ENCODE measurements at regions not wholly inside any gene's neighbourhood (a gene's known extent, or its start where the extent isn't known, plus 50 kb on each side); places are given as distances from the start of the nearest gene placed in this dataset.
"Not testable (repeated sequence)": the region's sequence is repeated elsewhere in the genome, so short reads cannot be mapped to it uniquely, and the experiment has no call there.

GRCh38 chr13:44807449-44808034, 181.7 kb downstream of the NUFIP1 start:
- Histone ChIP-seq H3K9ac (ENCODE audit: low read depth in 1 of 3, low read length in 3 of 3) (no peak overlapping the region), H3K4me1 (ENCODE audit: control insufficient read depth in 3 of 3, insufficient read depth in 3 of 3, low read length in 3 of 3) (peaks cover 2 to 13% (median 7%) of the 10 kb centered on the region in 3 donors), H3K9me3 (ENCODE audit: control insufficient read depth in 3 of 3, low read length in 3 of 3) (no peaks in the 10 kb centered on the region), H3K36me3 (ENCODE audit: control insufficient read depth in 3 of 3, insufficient read depth in 3 of 3, low read length in 3 of 3) (no peaks in the 10 kb centered on the region), H3K27me3 (ENCODE audit: control insufficient read depth in 3 of 3, insufficient read depth in 3 of 3, low read length in 3 of 3) (no peaks in the 10 kb centered on the region), H3K27ac (ENCODE audit: low read depth, low read length) (no peak overlapping the region), H3K4me3 (ENCODE audit: low read length in 3 of 3) (no peak overlapping the region)

- Histone ChIP-seq H3K9me3 (ENCODE audit: control insufficient read depth in 3 of 3, low read length in 3 of 3) (no peaks in the 10 kb centered on the region), H3K27ac (ENCODE audit: low read depth, low read length) (no peak overlapping the region)
These were observed 182.4 kb downstream of the NUFIP1 start for GRCh38 chr13:44806826-44807225.

GRCh38 chr13:44805585-44805984, 183.7 kb downstream of the NUFIP1 start:
- Histone ChIP-seq H3K9ac (ENCODE audit: low read depth in 1 of 3, low read length in 3 of 3) (no peak overlapping the region), H3K36me3 (ENCODE audit: control insufficient read depth in 3 of 3, insufficient read depth in 3 of 3, low read length in 3 of 3) (no peaks in the 10 kb centered on the region), H3K4me3 (ENCODE audit: low read length in 3 of 3) (no peak overlapping the region), H3K4me1 (ENCODE audit: control insufficient read depth in 3 of 3, insufficient read depth in 3 of 3, low read length in 3 of 3) (peaks cover 2 to 12% (median 7%) of the 10 kb centered on the region in 3 donors), H3K27me3 (ENCODE audit: control insufficient read depth in 3 of 3, insufficient read depth in 3 of 3, low read length in 3 of 3) (no peaks in the 10 kb centered on the region), H3K9me3 (ENCODE audit: control insufficient read depth in 3 of 3, low read length in 3 of 3) (no peaks in the 10 kb centered on the region), H3K27ac (ENCODE audit: low read depth, low read length) (no peak overlapping the region)

More at GRCh38 chr13:44806826-44807225, 182.4 kb downstream of the NUFIP1 start:
- Histone ChIP-seq H3K4me1 (ENCODE audit: control insufficient read depth in 3 of 3, insufficient read depth in 3 of 3, low read length in 3 of 3) (peaks cover 2 to 12% (median 7%) of the 10 kb centered on the region in 3 donors), H3K36me3 (ENCODE audit: control insufficient read depth in 3 of 3, insufficient read depth in 3 of 3, low read length in 3 of 3) (no peaks in the 10 kb centered on the region), H3K9ac (ENCODE audit: low read depth in 1 of 3, low read length in 3 of 3) (no peak overlapping the region), H3K27me3 (ENCODE audit: control insufficient read depth in 3 of 3, insufficient read depth in 3 of 3, low read length in 3 of 3) (no peaks in the 10 kb centered on the region), H3K4me3 (ENCODE audit: low read length in 3 of 3) (no peak overlapping the region)

- H3K4me1 ChIP-seq (ENCODE audit: control insufficient read depth in 3 of 3, insufficient read depth in 3 of 3, low read length in 3 of 3): peaks cover 2 to 7% (median 6%) of the 10 kb centered on the region in 3 donors
- H3K27ac ChIP-seq (ENCODE audit: low read depth, low read length): no peak overlapping the region
- H3K36me3 ChIP-seq (ENCODE audit: control insufficient read depth in 3 of 3, insufficient read depth in 3 of 3, low read length in 3 of 3): no peaks in the 10 kb centered on the region
- H3K4me3 ChIP-seq (ENCODE audit: low read length in 3 of 3): no peak overlapping the region
- no peaks in the 10 kb centered on the region for H3K9me3 ChIP-seq (ENCODE audit: control insufficient read depth in 3 of 3, low read length in 3 of 3)
- H3K9ac ChIP-seq (ENCODE audit: low read depth in 1 of 3, low read length in 3 of 3): no peak overlapping the region
- no peaks in the 10 kb centered on the region for H3K27me3 ChIP-seq (ENCODE audit: control insufficient read depth in 3 of 3, insufficient read depth in 3 of 3, low read length in 3 of 3)
These were observed 185.9 kb downstream of the NUFIP1 start for GRCh38 chr13:44803390-44803789.

DNA sequence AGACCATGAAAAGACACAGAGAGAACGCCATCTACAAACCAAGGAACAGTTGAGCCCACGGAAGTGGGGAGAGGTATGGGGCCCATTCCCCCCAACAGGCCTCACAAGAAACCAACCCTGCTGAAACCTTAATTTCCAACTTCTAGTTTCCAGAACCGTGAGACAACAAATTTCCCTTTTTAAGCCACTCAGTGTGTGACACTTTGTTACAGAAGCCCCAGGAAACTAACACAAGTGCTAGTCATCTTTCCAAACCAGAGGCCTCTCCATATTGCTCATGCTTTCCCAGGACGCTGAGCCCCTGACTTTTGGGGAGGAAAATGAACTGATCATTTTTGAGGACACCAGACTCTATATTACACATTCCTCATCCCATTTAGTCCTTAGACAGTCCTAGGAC, 186.8 kb downstream of the NUFIP1 start:
- Histone ChIP-seq H3K4me1 (ENCODE audit: control insufficient read depth in 3 of 3, insufficient read depth in 3 of 3, low read length in 3 of 3) (peaks cover 2 to 7% (median 6%) of the 10 kb centered on the region in 3 donors), H3K4me3 (ENCODE audit: low read length in 3 of 3) (no peak overlapping the region), H3K27ac (ENCODE audit: low read depth, low read length) (no peak overlapping the region), H3K9me3 (ENCODE audit: control insufficient read depth in 3 of 3, low read length in 3 of 3) (no peaks in the 10 kb centered on the region), H3K36me3 (ENCODE audit: control insufficient read depth in 3 of 3, insufficient read depth in 3 of 3, low read length in 3 of 3) (no peaks in the 10 kb centered on the region), H3K9ac (ENCODE audit: low read depth in 1 of 3, low read length in 3 of 3) (no peak overlapping the region), H3K27me3 (ENCODE audit: control insufficient read depth in 3 of 3, insufficient read depth in 3 of 3, low read length in 3 of 3) (no peaks in the 10 kb centered on the region)

GRCh38 chr13:44801990-44802389, 187.3 kb downstream of the NUFIP1 start:
- no peak overlapping the region for H3K27ac ChIP-seq (ENCODE audit: low read depth, low read length)
- H3K27me3 ChIP-seq (ENCODE audit: control insufficient read depth in 3 of 3, insufficient read depth in 3 of 3, low read length in 3 of 3): no peaks in the 10 kb centered on the region
- H3K9ac ChIP-seq (ENCODE audit: low read depth in 1 of 3, low read length in 3 of 3): no peak overlapping the region
- peaks cover 2 to 7% (median 6%) of the 10 kb centered on the region in 3 donors for H3K4me1 ChIP-seq (ENCODE audit: control insufficient read depth in 3 of 3, insufficient read depth in 3 of 3, low read length in 3 of 3)
- H3K36me3 ChIP-seq (ENCODE audit: control insufficient read depth in 3 of 3, insufficient read depth in 3 of 3, low read length in 3 of 3): no peaks in the 10 kb centered on the region
- no peak overlapping the region for H3K4me3 ChIP-seq (ENCODE audit: low read length in 3 of 3)
- no peaks in the 10 kb centered on the region for H3K9me3 ChIP-seq (ENCODE audit: control insufficient read depth in 3 of 3, low read length in 3 of 3)

GRCh38 chr13:44800626-44801025, 188.6 kb downstream of the NUFIP1 start:
- H3K27ac ChIP-seq (ENCODE audit: low read depth, low read length): no peak overlapping the region
- H3K9ac ChIP-seq (ENCODE audit: low read depth in 1 of 3, low read length in 3 of 3): no peak overlapping the region
- H3K27me3 ChIP-seq (ENCODE audit: control insufficient read depth in 3 of 3, insufficient read depth in 3 of 3, low read length in 3 of 3): no peaks in the 10 kb centered on the region
- H3K4me1 ChIP-seq (ENCODE audit: control insufficient read depth in 3 of 3, insufficient read depth in 3 of 3, low read length in 3 of 3): no peaks in the 10 kb centered on the region
- no peaks in the 10 kb centered on the region for H3K36me3 ChIP-seq (ENCODE audit: control insufficient read depth in 3 of 3, insufficient read depth in 3 of 3, low read length in 3 of 3)
- H3K4me3 ChIP-seq (ENCODE audit: low read length in 3 of 3): no peak overlapping the region
- no peaks in the 10 kb centered on the region for H3K9me3 ChIP-seq (ENCODE audit: control insufficient read depth in 3 of 3, low read length in 3 of 3)

DNA sequence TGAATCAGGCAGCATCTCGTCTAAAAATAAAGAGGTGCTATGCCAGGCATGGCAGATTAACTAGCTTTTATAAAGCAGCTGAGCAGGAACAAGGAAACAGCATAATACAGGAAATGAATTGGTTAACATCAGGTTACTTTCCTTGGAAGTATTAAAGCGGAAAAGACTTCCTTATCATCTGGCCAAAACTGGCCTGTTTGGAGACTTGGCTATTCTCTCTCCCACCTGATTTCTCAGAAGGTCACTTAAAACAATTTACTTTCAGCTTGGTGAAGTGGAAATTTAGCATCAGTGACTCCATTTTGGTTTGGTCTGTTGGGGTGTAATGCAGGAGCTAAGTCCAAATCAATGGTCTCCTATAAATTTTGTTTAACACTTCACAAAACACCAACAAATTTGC, 191.6 kb downstream of the NUFIP1 start:
- H3K4me1 ChIP-seq (ENCODE audit: control insufficient read depth in 3 of 3, insufficient read depth in 3 of 3, low read length in 3 of 3): no peaks in the 10 kb centered on the region
- H3K9me3 ChIP-seq (ENCODE audit: control insufficient read depth in 3 of 3, low read length in 3 of 3): no peaks in the 10 kb centered on the region
- H3K36me3 ChIP-seq (ENCODE audit: control insufficient read depth in 3 of 3, insufficient read depth in 3 of 3, low read length in 3 of 3): no peaks in the 10 kb centered on the region
- no peak overlapping the region for H3K9ac ChIP-seq (ENCODE audit: low read depth in 1 of 3, low read length in 3 of 3)
- H3K4me3 ChIP-seq (ENCODE audit: low read length in 3 of 3): no peak overlapping the region
- H3K27me3 ChIP-seq (ENCODE audit: control insufficient read depth in 3 of 3, insufficient read depth in 3 of 3, low read length in 3 of 3): no peaks in the 10 kb centered on the region
- H3K27ac ChIP-seq (ENCODE audit: low read depth, low read length): no peak overlapping the region

- Histone ChIP-seq H3K27me3 (ENCODE audit: control insufficient read depth in 3 of 3, insufficient read depth in 3 of 3, low read length in 3 of 3) (no peaks in the 10 kb centered on the region), H3K9ac (ENCODE audit: low read depth in 1 of 3, low read length in 3 of 3) (no peak overlapping the region), H3K27ac (ENCODE audit: low read depth, low read length) (no peak overlapping the region), H3K9me3 (ENCODE audit: control insufficient read depth in 3 of 3, low read length in 3 of 3) (no peaks in the 10 kb centered on the region), H3K4me1 (ENCODE audit: control insufficient read depth in 3 of 3, insufficient read depth in 3 of 3, low read length in 3 of 3) (no peaks in the 10 kb centered on the region), H3K4me3 (ENCODE audit: low read length in 3 of 3) (no peak overlapping the region), H3K36me3 (ENCODE audit: control insufficient read depth in 3 of 3, insufficient read depth in 3 of 3, low read length in 3 of 3) (no peaks in the 10 kb centered on the region)
These were observed 192.4 kb downstream of the NUFIP1 start for GRCh38 chr13:44796597-44797490.

- not testable (repeated sequence) for H3K4me1 ChIP-seq (ENCODE audit: control insufficient read depth in 3 of 3, insufficient read depth in 3 of 3, low read length in 3 of 3); H3K27me3 ChIP-seq (ENCODE audit: control insufficient read depth in 3 of 3, insufficient read depth in 3 of 3, low read length in 3 of 3); H3K9me3 ChIP-seq (ENCODE audit: control insufficient read depth in 3 of 3, low read length in 3 of 3); H3K36me3 ChIP-seq (ENCODE audit: control insufficient read depth in 3 of 3, insufficient read depth in 3 of 3, low read length in 3 of 3); H3K9ac ChIP-seq (ENCODE audit: low read depth in 1 of 3, low read length in 3 of 3); H3K4me3 ChIP-seq (ENCODE audit: low read length in 3 of 3); H3K27ac ChIP-seq (ENCODE audit: low read depth, low read length)
These were observed 193.2 kb downstream of the NUFIP1 start for GRCh38 chr13:44796039-44796438.

Measured in skeletal muscle tissue (tissue), 3 donors.